GM18951 (cell line): ENCODE measurements at regions not wholly inside any gene's neighbourhood (a gene's known extent, or its start where the extent isn't known, plus 50 kb on each side); places are given as distances from the start of the nearest gene placed in this dataset.
"Not testable (repeated sequence)": the region's sequence is repeated elsewhere in the genome, so short reads cannot be mapped to it uniquely, and the experiment has no call there.

Experiments
- POLR2A ChIP-seq: IDR thresholded peaks from 4 replicates; pipeline ENCODE4 v1.6.1; 2011; ENCODE audit warnings: mild to moderate bottlenecking; ENCODE audit not compliant: insufficient read length, insufficient read depth; ENCODE audit errors: extremely low read depth
- in situ Hi-C: fragments of 300-500 bp; cut with MboI; formaldehyde crosslinking; loops from one replicate; pipeline ENCODE4 v1.12.0; 2022; ENCODE audit warnings: low sequenced_read_pairs, mixed read lengths, inconsistent platforms; ENCODE audit not compliant: unreplicated experiment

GRCh38 chr10:3971713-3972112 lies 186.7 kb upstream of the KLF6 start:
- TF ChIP-seq POLR2A, result no peak
- in situ Hi-C loops, result no loop called here

- in situ Hi-C loops, result no loop called here
- TF ChIP-seq POLR2A, result no peak
These were observed 185.1 kb upstream of the KLF6 start for GRCh38 chr10:3969876-3970666.

- TF ChIP-seq POLR2A, result no peak
- in situ Hi-C loops, result no loop called here
These were observed 183.7 kb upstream of the KLF6 start for GRCh38 chr10:3968727-3969126.

GRCh38 chr10:3964516-3964915 lies 179.5 kb upstream of the KLF6 start:
- in situ Hi-C loops, result no loop called here
- TF ChIP-seq POLR2A, result no peak

GRCh38 chr10:3963191-3963673 lies 178.2 kb upstream of the KLF6 start:
- no peak for TF ChIP-seq POLR2A
- in situ Hi-C loops, result no loop called here

GRCh38 chr10:3961082-3961481 lies 176.1 kb upstream of the KLF6 start:
- in situ Hi-C loops, result no loop called here
- TF ChIP-seq POLR2A, result no peak

GRCh38 chr10:3960496-3960895 lies 175.5 kb upstream of the KLF6 start:
- in situ Hi-C loops, result no loop called here
- no peak for TF ChIP-seq POLR2A

GRCh38 chr10:3959370-3960325 lies 174.6 kb upstream of the KLF6 start:
- TF ChIP-seq POLR2A, result no peak
- in situ Hi-C loops, result no loop called here

- in situ Hi-C loops, result no loop called here
- TF ChIP-seq POLR2A, result no peak
These were observed 173.5 kb upstream of the KLF6 start for GRCh38 chr10:3958472-3958996.

- TF ChIP-seq POLR2A, result no peak
- in situ Hi-C loops, result no loop called here
These were observed 171.1 kb upstream of the KLF6 start for GRCh38 chr10:3955955-3956617.

GRCh38 chr10:3955493-3955892 lies 170.5 kb upstream of the KLF6 start:
- TF ChIP-seq POLR2A, result no peak
- in situ Hi-C loops, result no loop called here

GRCh38 chr10:3954615-3955014 lies 169.6 kb upstream of the KLF6 start:
- TF ChIP-seq POLR2A, result no peak
- in situ Hi-C loops, result no loop called here

- in situ Hi-C loops, result not testable (repeated sequence)
These were observed 169.0 kb upstream of the KLF6 start for GRCh38 chr10:3954007-3954406.
